NB4 (cell line): ENCODE measurements at regions not wholly inside any gene's neighbourhood (a gene's known extent, or its start where the extent isn't known, plus 50 kb on each side); places are given as distances from the start of the nearest gene placed in this dataset.

Experiments
- DNase-seq: peaks from one replicate; pipeline ENCODE4 v3.0.0; 2010; ENCODE audit warnings: low read depth
- H3K4me3 ChIP-seq: one replicate; pipeline ENCODE4 v1.5.1; 2011; ENCODE audit warnings: mild to moderate bottlenecking, low read depth, low read length, moderate library complexity
- MYC ChIP-seq: IDR thresholded peaks from 2 replicates; pipeline ENCODE4 v1.6.1; 2011; ENCODE audit warnings: low read depth, low read length
- POLR2A ChIP-seq: IDR thresholded peaks from 2 replicates; pipeline ENCODE4 v1.6.1; 2011; ENCODE audit warnings: mild to moderate bottlenecking; ENCODE audit not compliant: insufficient read length; ENCODE audit errors: extremely low read depth
- TF ChIP-seq, protein P1 (sequence below): IDR thresholded peaks from 2 replicates; pipeline ENCODE4 v1.6.1; 2011; ENCODE audit warnings: low read depth, low read length
- TF ChIP-seq, protein P2 (sequence below): IDR thresholded peaks from one replicate; pipeline ENCODE4 v1.5.1; 2012; ENCODE audit warnings: low read depth, low read length

DNA sequence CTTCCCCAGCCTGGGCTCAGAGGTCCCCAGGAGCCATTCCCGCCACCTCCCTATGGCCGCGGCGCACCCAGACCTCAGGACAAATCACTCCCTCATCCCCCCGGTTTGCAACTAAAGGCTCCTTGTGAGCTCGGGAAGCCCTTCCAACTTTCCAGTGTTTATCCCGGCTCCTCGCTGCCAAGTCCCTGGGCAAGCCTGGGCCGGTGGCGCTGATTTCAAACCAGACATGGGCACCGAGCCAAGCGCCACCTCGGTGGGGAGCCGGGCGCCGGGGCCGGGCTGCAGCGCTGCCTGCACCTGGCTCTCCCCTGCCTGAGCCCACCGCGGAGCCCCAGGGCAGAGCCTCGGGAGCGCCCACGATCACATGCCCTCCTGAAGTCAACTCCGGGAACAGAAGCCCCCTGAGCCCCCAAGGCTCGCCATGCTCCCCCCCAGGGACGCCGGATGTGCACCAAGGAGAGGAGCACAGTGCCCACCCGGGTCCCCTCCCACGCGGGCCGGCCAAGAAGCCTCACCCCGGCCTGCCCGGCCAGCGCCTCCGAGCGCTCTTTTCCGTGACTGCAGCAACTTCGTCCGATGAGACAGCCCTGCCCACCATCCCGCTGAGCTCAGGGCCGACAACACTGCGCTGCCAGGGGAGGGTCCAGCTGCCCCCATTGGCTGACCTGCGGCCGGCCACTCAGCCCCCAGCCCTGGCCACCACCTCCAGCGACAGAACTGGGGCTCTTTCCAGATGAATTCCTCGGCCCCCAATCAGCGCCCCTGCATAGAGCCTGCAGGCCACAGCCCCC, 50.0 kb downstream of the NCOR2 start:
- DNase-seq = no peak
- no peak overlapping the region for H3K4me3 ChIP-seq
- TF ChIP-seq, protein P1, sequence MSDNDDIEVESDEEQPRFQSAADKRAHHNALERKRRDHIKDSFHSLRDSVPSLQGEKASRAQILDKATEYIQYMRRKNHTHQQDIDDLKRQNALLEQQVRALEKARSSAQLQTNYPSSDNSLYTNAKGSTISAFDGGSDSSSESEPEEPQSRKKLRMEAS = no peak
- no peak for TF ChIP-seq MYC
- no peak for TF ChIP-seq POLR2A
- TF ChIP-seq, protein P2, sequence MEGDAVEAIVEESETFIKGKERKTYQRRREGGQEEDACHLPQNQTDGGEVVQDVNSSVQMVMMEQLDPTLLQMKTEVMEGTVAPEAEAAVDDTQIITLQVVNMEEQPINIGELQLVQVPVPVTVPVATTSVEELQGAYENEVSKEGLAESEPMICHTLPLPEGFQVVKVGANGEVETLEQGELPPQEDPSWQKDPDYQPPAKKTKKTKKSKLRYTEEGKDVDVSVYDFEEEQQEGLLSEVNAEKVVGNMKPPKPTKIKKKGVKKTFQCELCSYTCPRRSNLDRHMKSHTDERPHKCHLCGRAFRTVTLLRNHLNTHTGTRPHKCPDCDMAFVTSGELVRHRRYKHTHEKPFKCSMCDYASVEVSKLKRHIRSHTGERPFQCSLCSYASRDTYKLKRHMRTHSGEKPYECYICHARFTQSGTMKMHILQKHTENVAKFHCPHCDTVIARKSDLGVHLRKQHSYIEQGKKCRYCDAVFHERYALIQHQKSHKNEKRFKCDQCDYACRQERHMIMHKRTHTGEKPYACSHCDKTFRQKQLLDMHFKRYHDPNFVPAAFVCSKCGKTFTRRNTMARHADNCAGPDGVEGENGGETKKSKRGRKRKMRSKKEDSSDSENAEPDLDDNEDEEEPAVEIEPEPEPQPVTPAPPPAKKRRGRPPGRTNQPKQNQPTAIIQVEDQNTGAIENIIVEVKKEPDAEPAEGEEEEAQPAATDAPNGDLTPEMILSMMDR = no peak

DNA sequence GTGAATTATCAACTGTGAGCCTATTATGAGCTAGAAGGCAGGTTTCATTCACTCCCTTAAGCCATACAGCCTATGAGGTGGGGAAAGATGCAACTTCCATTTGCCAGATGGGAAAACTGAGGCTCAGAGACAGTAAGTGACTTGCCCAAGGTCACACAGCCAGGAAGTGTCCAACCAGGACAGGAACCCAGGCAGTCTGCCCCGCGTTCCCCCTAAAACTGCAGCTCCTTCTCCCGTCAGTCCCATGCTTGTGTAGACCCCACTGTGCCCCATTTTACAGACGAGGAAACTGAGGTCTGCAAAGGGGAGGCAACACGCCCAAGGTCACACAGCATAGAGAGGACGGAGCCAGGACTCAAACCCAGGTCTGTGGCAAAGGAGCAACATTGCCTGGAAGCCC, 50.6 kb downstream of the NCOR2 start:
- no peak for DNase-seq
- TF ChIP-seq POLR2A (no peak), MYC (no peak)
- TF ChIP-seq, protein P1 = no peak
- TF ChIP-seq, protein P2 = no peak

DNA sequence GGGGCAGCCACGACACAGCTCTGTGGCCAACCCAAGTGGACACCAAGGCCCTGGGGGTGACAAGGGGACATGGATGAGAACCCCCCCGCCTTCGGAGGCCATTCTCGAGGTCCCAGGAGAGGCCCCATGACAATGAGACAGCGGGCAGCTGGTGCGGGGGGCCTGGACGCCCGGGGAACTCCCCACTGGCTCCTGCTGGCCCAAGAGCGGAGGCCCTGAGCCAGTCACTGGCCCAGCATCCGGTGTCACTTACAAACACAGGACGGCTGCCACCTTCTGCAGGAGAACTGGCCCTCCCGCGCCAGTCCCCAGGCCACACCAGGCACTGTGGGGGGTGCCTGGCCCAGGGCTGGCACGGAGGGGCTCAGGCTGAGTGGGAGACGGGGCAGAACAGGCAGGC, 51.4 kb downstream of the NCOR2 start:
- H3K4me3 ChIP-seq = no peak overlapping the region
- no peak for DNase-seq
- TF ChIP-seq, protein P2 = no peak
- no peak for TF ChIP-seq POLR2A
- no peak for TF ChIP-seq MYC
- TF ChIP-seq, protein P1 = no peak

More for the DNA sequence above, 50.6 kb downstream of the NCOR2 start:
- H3K4me3 ChIP-seq = no peak overlapping the region

DNA sequence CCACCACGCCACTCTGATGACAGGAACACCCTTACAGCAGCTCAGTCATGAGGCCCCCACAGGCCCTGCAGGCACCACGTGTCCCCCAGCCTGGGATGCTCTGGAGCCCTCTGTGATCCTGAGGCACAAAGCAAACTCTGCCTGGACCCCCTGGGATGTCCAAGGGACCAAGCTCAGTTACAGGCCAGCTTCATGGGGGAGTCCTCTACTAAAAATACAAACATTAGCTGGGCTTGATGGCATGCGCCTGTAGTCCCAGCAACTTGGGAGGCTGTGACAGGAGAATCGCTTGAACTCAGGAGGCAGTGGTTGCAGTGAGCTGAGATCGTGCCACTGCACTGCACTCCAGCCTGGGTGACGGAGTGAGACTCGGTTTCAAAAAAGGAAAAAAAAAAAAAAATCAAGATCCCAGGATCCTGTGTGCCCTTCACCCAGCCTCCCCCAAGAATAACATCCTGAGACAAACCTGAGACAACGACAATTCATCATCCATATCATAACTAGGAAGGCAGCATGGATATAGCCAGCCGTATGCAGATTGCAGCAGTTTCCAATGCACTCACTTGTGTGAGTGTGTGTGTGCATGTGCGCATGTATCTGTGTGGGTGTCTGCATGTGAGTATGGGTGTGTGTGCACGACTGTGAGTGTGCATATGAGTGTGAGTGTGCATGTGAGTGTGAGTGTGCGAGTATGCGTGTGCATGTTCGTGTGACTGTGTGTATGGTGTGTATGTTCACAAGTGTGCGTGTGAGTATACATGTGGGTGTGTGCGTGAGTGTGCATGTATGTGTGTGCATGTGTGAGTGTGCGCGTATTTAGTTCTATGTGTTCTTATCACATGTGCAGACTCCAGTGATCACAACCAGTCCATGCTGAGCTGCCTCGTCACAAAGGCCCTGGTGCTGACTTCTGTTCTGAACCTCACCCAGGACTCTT, 52.1 kb downstream of the NCOR2 start:
- TF ChIP-seq, protein P2 = no peak
- TF ChIP-seq POLR2A (no peak), MYC (no peak)
- TF ChIP-seq, protein P1 = no peak
- DNase-seq = no peak
- no peak overlapping the region for H3K4me3 ChIP-seq

DNA sequence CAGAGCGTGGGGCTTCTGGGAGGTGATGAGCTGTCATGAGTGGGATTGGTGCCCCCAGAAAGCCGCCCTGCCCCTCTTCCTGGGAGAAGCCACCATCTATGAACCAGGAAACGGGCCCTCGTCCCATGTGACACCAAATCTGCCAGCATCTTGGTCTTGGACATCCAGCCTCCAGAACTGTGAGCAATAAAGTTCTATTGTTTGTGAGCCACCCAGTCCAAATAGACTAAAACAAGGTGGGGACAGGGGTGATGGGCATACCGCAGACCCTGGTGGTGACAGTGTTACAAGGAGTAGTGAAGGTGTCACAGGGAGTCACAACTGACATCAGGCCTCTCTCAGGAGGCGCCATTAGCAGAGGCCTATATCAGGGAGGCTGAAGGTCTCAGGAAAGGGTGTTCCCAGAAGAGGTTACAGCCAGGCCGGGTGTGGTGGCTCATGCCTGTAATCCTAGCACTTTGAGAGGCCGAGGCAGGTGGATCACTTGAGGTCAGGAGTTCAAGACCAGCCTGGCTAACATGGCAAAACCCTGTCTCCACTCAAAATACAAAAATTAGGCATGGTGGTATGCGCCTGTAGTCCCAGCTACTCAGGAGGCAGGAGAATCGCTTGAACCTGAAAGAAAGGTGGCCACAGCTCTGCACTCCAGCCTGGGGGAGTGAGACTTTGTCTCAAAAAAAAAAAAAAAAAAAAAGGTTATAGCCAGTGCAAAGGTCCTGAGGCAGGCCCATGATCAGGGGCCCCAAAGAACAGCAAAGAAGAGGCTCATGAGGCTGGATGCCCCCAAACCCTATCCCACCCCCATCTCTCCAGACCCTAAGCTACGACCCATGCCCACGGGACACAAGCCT, 53.0 kb downstream of the NCOR2 start:
- no peak for DNase-seq
- no peak for TF ChIP-seq MYC
- TF ChIP-seq, protein P2 = no peak
- TF ChIP-seq, protein P1 = no peak
- no peak for TF ChIP-seq POLR2A
- no peak overlapping the region for H3K4me3 ChIP-seq
